OCI-LY1 (cell line): ENCODE measurements at regions not wholly inside any gene's neighbourhood (a gene's known extent, or its start where the extent isn't known, plus 50 kb on each side); places are given as distances from the start of the nearest gene placed in this dataset.

Experiments
- CTCF ChIP-seq: fragments of 200-600 bp; sonication (generic), shearing (Covaris generic); IDR thresholded peaks from 2 replicates; pipeline ENCODE4 v1.5.1; 2017; ENCODE audit warnings: mild to moderate bottlenecking, antibody characterized with exemption, low read length, moderate library complexity, mixed read lengths
- EZH2 ChIP-seq: fragments of 200-600 bp; sonication (generic), shearing (Covaris generic); IDR thresholded peaks from 2 replicates; pipeline ENCODE4 v1.8.0; 2017; ENCODE audit warnings: borderline replicate concordance, mixed run types, mild to moderate bottlenecking, antibody characterized with exemption, low read length, moderate library complexity, mixed read lengths

GRCh38 chr11:95363164-95363563, 132.2 kb upstream of the SESN3 start:
- TF ChIP-seq CTCF: no peak
- TF ChIP-seq EZH2: no peak
